SKM-1 (cell line): ENCODE measurements at regions not wholly inside any gene's neighbourhood (a gene's known extent, or its start where the extent isn't known, plus 50 kb on each side); places are given as distances from the start of the nearest gene placed in this dataset.

Experiments used
- DNase-seq: peaks from one replicate; lab custom pipeline; 2025; ENCODE audit not compliant: unreplicated experiment; lab: John Stamatoyannopoulos, UW

DNA sequence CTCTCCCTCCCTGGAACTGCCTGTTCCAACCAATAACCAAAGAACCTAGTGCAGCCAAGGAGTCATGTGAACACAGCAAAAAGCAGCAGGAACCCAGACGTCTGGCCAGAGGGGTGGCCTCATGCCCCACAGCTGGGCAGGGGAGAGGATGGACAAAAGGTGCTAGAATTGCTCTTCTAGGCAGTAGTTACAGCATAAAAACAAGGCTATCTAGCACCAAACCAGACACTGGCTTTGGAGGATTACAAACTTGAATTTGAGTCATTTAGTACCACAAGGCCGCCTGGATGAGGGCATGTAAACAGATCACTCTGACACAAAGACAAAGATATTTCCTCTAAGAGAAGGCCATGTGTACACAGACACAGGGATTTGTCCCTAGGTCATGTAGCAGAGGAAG, 423.3 kb upstream of the MAF start:
- DNase-seq = no peak

DNA sequence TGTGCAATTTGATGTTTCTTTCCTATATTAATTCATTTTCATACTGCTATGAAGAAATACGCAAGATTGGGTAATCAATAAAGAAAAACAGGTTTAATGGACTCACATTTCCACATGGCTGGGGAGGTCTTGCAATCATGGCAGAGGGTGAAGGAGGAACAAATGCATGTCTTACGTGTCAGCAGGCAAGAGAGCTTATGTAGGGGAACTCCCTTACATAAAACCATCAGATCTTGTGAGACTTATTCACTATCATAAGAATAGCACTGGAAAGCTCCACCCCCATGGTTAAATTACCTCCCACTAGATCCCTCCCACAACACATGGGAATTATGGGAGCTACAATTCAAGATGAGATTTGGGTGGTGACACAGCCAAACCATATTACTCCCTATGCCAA, 418.9 kb upstream of the MAF start:
- no peak for DNase-seq

DNA sequence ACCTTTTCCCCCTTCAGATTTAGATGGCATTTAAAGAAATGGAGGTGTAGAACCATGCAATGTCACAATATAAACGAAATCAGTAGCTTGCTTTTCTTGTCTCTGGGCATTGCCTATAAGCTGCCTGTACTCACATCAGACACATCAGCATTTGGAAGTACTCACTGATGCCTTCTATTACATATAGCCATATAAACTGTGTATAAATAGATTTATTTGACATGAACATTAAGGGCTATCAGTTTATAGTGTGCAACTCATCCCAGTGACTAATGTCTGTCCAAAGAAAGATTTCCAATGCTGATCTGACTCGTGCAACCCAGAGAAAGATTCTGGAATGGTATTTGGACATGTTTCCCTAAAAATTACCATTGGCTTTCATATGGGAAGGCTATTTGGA, 417.9 kb upstream of the MAF start:
- DNase-seq = no peak

DNA sequence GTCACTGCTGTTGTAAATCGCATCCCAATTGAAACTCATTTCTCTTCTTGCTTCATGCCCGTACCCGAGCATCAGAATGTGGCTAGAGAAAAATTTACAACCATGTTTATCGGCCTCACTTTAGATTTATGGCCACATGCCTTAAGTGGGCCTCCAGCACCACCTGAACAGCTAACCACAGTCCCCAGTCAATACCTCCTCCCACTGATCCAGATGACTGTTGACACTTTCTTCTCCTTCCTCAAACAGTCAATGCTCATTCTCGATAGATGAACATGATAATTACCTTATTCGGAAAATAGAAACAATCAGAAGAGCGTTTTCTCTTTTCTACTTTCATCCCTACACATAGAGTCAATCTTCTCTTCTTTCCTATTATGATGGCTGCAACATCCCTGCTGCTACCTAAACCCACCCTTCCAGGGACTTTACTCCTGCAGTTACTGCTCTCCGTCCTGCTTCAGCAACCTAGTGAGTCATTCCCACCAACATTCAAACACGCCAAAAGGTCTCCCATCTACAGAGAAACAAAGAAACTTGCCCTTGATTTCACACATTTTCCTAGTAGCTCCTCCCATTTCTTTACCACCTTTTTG, 416.3 kb upstream of the MAF start:
- DNase-seq = no peak

DNA sequence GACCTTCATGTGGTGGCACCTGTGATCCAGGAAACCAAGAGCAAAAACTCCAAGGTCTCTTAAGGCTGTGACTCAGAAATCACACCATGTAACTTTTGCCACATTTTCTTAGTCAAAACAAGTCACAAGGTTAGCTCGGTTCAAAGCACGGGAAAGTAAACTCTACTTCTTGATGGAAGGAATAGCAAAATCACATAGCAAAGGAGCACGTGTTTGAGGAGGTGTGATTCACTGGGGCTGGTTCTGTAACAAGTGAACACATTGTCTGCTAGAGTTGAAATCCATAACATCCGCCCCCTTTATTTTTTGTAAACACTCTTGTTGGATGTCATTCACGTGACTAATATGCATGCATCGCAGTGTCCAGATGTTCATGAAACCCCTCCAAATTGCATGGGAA, 415.0 kb upstream of the MAF start:
- DNase-seq = no peak

DNA sequence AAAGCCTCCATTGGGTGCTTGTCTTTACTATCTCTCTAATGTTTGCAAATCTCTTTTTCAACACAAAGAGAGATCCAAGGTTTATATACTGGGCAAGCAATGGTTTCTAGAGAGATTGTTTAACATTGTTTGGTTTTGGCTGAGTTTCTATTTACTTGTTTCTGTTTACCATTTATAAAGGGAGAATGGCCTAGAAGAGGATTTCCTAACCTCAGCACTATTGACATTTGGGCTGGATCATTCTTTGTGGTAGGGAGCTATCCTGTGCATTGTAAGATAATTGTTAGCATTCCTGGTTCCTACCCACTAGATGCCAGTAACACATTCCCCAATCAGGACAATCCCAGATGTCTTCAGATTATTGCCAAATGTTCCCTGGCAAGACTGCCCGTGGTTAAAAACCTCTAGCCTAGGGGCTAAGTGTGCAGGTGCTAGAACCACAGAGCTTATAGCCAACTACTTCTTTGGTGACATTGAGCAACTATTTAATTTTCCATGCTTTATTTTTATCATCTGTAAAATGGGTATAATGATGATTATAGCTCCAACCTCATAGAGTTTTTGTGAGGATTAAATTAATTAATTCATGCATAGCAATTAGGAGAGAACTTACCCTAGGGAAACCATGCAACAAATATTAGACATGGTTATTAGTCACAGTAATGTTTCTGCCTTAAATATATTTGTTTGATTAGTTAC, 413.9 kb upstream of the MAF start:
- no peak for DNase-seq

DNA sequence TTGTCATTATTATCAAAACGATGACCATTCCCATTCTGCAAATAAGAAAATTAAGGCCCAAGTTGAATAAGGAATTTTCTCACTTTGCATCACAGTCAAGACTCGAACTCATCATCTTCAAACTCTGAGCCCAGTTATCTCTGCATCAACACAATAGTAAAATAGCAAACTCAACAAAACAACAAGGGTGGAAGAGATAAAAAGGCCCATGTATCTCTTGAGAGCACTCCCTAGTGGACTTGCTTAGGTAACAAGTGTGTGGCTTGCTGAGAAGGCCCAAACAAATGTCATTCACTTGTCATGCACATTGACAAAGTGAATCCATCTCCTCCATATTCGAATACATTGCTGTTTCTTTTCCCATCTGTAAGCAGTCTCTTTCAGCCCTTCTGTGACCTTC, 412.0 kb upstream of the MAF start:
- no peak for DNase-seq

DNA sequence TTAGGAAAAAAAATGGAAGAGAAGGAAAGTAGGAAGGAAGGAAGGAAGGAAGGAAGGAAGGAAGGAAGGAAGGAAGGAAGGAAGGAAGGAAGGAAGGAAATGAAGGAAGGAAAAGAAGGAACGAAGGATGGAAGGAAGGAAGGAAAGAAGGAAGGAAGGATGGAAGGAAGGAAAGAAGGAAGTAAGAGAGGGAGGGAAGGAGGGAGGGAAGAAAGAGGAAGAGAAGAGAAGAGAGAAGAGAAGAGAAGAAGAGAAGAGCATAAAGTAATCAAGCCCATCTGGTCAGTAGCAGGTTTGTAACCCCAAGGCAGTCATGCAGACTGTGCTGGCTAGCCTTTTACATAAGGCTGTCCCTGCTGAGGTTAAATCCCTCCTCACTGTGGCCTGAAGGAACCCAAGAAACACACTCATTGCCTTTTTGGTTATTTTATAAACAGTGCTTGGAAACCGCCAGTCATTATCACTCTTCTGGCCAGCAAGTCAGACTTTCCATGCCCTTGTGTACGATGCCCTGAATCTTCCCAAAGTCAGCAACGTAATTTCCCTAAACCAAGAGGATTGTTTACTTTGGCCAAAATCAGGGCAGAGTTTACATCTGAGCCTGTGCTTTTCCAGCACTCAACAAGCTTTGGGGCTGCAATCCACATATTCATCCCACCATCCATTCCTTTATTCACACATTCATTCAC, 409.6 kb upstream of the MAF start:
- no peak for DNase-seq

DNA sequence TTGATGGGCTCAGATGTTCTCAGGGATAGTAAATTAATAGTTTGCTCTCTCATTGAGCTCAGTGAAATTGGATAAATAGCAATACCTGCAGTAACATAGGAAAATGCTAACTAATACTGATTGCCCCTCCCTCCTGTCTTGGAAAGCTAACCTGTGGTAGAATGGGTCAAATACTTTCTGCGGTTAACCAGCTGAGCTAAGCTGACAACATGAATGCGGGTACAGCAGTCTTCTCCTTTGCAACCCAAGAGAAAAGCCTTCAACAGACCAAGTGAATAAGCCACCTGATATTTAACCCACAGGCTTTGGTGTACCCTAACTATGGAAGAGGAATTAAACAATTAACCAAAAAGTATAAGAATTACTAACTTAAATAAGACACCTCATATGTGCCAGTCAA, 408.3 kb upstream of the MAF start:
- DNase-seq = no peak

DNA sequence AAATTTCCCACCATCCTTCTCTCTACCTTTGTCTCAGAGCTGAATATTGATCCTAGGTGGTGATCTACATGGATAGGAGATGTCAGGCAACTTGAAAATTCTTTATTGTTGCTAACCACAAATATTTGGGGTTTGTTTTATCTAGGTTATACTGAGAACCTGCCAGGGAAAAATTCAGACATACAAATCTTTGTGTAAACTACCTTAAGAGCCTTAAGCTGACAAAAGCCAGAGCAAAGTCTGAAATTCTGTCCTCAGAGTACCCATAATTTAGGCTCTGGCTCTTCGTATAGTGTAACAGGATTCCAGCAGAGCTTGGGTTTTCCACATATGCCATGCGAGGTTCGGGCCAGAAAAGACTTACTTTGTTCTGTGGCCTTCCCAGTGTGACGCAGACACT, 406.7 kb upstream of the MAF start:
- DNase-seq = no peak

DNA sequence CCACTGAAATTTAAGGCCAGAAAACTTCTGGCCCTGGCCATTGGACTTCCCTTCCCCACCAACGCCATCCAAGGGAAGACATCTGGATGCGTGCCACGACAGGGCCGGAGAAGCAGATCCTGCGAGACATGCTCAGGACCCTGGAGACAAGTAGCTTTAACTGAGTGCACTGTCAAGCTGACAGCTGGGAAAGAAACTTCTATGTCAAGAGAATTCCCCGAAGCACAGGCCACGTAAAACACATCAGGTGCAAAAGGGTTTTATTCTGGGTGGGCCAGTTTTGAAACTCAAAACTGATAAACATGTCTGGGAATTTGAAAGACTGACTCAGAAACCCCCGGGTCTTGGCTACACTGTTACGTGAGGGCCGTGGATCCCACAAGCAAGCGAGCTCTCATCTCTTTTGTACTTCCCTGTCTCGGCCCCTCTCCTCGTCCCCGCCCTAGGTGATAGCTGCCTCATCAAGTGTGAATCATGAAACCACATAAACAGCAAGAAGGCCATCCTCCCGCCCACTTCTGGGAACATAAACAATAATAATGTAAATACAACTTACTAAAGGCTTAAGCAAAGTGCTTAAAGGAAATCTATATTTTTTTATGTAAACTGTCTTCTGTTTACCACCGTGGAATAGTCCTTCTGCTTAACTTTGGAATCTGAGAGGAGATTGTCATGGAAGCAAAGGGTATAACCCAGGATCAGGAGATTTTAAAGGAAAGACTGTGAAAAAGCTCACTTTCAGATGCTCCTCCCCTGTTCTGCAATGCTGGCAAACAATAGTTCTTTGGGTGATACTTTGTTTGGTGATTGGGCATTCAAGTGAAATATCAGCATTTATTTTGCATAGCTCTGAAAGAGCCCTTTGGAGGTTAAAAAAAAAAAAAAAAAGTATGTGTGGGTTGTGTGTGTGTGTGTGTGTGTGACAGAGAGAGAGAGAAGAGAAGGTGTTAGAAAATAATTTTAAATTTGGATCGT, 406.0 kb upstream of the MAF start:
- no peak for DNase-seq

DNA sequence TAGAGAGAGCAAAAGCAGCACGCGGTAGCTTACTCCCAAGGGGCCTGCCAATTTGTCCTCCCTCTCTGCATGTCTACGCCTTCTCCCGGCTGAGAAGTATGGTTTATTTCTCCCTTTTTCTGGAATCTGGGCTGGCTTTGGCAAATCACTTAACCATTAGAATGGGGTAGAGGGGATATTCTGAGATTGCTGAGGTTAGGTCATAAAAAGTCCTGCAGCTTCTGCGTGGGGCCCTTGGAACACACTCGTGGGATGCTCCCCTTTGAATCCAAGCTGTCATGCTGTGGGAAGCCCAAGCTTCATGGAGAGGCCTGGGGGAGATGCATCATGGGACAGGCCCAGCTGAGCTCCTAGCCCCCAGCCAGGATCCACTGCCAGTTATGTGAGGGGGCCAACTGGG, 403.6 kb upstream of the MAF start:
- no peak for DNase-seq

DNA sequence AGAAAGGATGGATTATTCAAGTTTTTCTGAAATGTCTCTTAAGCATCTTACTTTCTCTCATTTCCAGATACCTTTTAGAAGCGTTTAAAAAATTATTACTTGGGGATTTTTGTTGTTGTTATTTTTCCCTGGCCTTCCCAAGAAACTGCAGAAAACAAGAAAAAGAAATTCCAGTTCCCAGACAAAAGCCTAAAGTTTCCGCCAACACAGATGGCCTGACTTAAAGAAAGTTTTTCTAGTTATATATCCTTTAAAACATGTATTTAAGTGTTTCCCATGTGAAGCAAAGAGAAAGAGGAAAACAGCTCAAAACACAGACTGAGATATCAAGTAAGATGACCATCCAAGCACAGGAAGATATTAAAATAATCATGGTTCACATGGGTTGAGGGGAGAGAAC, 401.7 kb upstream of the MAF start:
- no peak for DNase-seq

DNA sequence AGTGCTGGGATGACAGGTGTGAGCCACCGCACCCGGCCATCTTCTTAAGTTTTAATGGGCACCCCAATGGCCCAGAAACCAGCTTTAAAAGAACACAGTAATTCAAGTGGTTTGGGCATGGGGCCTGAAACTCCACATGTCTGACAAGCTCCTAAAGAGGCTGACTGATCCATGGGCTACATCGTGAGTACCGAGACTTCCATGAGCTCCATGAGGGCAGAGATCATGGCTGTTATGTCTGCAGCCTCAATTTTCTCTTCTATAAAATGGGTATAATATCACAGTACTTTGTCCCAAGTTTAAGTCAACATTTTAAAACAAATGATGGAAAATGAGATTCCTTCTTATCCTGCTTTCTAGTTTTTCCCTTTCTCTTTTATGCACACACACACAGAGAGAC, 397.6 kb upstream of the MAF start:
- DNase-seq = no peak

DNA sequence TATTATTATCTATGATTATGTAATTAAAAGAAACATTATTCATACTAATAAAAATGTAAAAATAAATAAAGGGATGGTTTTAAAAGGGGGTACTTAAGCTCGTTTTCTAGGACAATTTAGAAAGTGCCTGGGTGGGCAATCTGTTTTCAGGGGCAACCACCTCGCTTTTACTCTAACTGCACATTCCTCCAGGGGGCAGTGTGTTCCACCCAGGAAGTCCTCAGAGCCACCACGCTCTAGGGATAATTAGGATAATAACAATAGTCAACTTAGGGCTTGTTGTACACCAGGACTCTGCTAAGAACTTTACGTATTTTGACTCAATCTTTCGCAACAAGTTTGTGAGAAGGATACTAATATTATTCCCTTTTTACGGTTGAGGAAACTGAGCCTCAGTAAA, 396.7 kb upstream of the MAF start:
- no peak for DNase-seq

DNA sequence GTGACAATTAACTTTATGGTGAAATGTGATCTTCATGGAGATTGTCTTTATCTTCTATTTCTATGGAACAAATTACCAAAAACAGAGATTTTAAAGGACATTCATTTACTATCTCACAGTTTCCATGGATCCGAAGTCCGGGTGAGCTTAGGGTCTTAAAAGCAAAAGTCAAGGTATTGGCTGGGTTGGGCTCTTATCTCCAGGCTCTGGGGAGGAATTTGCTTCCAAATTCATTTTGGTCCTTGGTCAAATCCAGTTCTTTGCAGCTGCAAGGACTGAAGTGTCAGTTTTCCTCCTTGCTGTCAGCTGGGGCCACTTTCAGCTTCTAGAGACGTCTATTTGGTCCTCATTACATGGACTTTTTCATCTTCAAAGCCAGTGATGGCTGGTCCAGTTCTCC, 395.8 kb upstream of the MAF start:
- no peak for DNase-seq

DNA sequence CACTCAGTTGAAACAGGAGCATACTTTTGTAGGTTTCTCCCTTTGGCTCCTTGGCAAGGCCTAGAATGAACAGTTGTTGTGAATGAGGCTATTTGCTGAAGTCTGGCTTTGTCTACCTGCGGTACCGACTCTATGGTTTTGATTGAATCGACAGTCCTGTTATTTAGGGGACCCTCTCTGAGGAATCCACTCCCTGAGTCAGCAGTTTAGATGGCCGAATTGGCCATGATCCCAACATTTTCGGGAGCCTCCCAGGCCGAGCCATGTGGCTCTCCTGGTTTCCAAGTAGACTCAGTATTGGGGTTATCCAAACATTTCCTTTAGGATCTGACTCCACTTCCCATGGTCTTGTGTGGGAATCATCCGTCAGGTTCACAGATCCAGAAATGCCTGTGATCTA, 394.8 kb upstream of the MAF start:
- DNase-seq = no peak

DNA sequence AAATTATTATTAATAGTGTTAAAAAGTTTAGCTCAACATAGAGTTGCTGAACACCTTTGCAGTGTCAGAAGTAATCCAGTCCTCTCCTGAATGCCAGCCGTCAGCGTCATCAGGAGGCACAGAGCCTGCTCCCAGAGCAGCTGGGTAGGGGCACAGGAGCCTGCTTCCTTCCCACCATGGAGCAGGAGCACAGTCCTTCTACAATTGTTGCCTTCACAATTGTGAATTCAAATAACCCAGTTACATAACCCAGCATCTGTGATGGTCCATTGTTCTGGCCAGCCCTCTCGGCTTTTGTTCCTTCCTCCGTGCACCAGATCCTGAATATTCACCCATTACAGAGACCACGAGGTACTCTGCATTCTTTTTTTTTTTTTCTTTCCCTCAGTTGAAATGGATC, 393.9 kb upstream of the MAF start:
- DNase-seq = no peak

DNA sequence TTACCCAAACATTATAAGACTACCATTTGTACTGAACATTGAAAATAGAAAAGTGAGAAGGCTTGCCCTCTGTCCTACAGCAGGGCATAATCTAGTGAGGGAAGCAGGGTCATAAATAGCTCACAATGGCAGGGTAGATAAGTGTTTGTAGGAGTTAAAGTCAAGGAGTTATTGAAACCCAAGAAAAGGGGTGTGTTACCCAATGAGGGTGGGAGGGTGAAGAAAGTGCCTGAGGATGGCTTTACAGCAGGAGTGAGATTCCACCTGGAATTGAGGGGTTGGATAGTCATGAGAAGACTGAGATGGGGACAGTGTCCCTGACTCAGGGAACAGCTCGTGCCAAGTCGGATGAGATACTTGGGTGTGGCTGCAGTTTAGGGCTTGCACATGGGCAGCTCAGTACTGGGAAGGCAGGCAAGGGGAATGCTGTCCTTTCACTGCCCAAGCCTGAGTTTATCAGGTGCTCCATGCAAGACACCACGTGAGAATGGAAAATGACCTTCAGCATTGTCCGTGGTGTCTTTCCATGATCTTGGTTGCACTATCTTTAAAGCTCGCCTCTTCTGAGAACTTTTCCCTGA, 393.2 kb upstream of the MAF start:
- DNase-seq = no peak

DNA sequence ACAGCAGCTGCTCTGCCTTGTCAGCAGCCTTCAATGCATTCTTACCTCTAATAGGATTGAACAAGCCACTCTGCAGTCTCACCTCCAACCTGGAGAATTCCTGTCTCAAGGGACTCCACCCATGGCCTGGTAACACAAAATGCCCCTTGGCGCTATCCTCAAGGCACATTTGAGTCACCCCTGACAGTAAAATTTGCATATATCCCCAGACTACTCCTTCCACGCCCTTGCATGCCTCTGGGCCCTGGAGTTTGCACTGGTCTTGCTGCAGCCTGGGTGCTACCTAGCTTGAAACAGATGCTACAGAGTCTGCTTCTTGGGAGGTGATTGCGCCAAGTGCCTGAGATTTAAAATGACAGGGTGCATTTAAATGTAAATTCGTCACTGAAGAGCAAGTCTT, 391.4 kb upstream of the MAF start:
- no peak for DNase-seq

DNA sequence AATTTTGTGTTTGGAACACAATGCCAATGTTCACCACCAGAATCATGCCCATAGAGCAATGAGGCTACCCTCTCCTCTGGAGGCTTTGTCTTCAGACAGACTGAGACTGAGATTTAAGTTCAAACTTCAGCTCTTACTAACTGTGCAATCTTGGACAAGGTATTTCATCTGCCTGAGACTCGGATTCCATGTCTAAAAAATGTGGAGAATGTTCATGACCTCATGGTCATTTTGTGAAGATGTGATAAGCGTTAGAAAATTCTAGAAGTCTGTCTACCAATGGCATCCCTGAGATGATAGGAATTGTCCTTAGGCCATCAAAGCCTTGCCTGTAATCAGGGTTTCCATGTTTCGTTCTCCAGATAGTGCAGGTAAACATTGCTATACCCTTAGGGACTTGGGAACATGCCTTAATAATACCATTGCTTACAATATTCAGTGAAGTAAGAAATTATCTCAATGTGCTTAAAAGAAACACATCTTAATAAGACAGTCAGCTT, 388.2 kb upstream of the MAF start:
- DNase-seq = no peak
